HG03103 (cell line): ENCODE measurements at regions not wholly inside any gene's neighbourhood (a gene's known extent, or its start where the extent isn't known, plus 50 kb on each side); places are given as distances from the start of the nearest gene placed in this dataset.

Experiments used
- ATAC-seq: cut with Tn5 transposase; IDR thresholded peaks from one replicate; pipeline ENCODE4 v1.9.1; 2021; ENCODE audit warnings: low read depth; ENCODE audit not compliant: unreplicated experiment

DNA sequence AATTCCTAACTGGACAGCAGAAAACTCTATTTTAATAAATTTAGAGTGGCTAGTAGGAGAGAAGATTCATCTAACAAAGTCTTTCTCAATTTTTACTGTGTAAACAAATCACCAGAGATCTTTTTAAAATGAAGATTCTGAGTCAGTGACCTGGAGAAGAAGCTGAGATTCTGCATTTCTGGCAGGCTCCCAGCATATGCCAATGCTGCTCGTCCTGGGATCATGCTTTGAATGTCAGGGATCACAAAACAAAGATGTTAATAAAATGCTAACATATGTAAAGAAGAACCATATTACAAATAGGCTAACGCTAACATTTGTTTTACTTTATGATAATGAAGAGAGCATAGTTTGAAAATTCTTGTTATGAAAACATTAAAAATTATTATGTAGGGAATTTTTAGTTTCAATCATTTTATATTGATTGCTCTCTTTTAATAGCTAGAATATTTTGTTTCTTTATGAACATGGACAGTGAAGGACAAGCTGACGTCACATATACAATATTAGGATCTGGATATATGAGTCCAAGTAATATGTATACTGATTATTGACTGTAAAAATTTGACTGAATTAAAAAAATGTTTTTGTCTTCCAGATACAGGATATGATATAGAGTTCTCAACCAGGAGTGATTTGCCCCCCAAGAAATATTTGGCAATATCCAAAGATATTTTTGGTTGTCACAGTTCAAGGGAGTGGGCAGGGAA is 160.8 kb upstream of the GPR149 start:
- ATAC-seq = no peak

- no peak for ATAC-seq
Measured at GRCh38 chr3:154588831-154589230, 158.8 kb upstream of the GPR149 start.

GRCh38 chr3:154584974-154585373 is 155.0 kb upstream of the GPR149 start:
- no peak for ATAC-seq

- no peak for ATAC-seq
Measured at GRCh38 chr3:154584041-154584440, 154.1 kb upstream of the GPR149 start.

GRCh38 chr3:154583086-154583634 is 153.2 kb upstream of the GPR149 start:
- no peak for ATAC-seq

DNA sequence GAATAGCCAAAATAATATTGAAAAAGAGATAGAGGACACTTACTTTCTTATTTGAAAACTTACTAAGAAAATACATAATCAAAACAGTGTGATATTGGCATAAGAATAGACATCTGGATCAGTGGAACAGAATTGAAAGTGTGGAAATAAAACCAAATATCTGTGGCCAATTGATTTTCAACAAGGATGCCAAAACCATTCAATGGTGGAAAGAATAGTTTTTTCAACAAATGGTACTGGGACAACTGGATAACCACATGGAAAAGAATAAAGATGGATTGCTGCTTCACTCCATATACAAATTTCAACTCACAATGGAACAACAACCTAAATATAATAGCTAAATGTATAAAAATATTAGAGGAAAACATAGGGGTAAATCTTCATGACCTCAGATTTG is 152.5 kb upstream of the GPR149 start:
- no peak for ATAC-seq

- no peak for ATAC-seq
Measured at GRCh38 chr3:154571553-154572226, 141.7 kb upstream of the GPR149 start.

GRCh38 chr3:154568064-154568463 is 138.1 kb upstream of the GPR149 start:
- no peak for ATAC-seq

GRCh38 chr3:154559623-154560022 is 129.6 kb upstream of the GPR149 start:
- no peak for ATAC-seq

- no peak for ATAC-seq
Measured at GRCh38 chr3:154552338-154552737, 122.3 kb upstream of the GPR149 start.

DNA sequence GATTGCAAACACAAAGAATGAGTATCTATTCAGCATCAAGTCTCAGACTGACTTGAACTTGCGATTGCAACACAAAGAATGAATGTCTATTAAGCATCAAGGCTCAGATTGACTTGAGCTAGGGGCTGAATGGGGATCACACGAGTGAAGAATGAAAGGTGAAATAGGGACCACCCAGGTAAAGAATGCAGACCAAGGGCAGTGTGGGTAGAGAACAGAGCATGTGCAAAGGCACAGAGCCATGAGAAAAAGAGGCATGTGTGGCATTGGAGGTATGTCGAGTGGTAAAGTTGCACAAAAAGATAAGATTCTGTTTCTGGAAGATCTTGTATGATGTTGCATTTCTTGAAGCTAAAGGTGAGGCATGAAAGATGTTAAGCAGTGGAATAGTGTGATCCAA is 119.4 kb upstream of the GPR149 start:
- ATAC-seq = no peak

DNA sequence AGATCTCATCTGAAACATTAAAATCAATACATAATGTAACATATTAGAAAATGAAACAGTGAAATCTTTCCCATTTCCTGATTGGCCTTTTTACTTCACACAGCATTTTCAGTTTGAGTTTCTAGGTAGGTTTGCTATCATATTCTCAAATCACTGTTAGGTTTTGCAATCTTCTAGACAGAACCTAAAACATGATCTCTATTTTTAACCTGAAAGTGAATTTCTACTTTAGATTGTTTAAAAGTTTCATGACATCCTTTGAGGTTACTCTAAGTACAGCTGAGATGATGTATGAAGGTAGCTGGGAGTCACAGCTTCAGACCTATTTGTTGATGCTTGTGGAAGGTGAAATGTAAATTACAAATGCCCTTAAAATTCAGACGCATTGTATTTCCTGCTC is 118.4 kb upstream of the GPR149 start:
- ATAC-seq = no peak

- no peak for ATAC-seq
Measured at GRCh38 chr3:154542837-154543236, 112.8 kb upstream of the GPR149 start.

- ATAC-seq = no peak
Measured at GRCh38 chr3:154540950-154541604, 111.1 kb upstream of the GPR149 start.

- ATAC-seq = no peak
Measured at GRCh38 chr3:154538566-154539360, 108.8 kb upstream of the GPR149 start.

- ATAC-seq = no peak
Measured at GRCh38 chr3:154536751-154537150, 106.8 kb upstream of the GPR149 start.

- no peak for ATAC-seq
Measured at GRCh38 chr3:154522036-154522602, 92.1 kb upstream of the GPR149 start.

GRCh38 chr3:154517404-154517803 is 87.4 kb upstream of the GPR149 start:
- ATAC-seq = no peak

DNA sequence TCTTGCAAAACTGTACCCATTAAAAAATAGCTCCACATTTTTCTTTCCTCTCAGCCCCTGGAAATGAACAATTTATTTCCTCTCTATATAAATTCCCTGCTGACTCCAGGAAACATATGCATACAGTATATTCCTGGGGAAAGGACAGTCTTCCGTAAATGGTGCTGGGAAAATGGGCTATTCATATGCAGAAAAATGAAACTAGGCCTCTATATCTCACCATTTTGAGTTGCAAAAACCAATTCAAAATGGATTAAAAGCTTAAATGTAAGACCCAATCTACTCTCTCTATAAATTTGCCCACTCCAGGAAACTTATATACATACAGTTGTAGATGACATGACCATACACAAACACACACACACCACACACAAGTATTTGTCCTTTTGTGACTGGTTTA is 85.9 kb upstream of the GPR149 start:
- ATAC-seq = no peak

- ATAC-seq = no peak
Measured at GRCh38 chr3:154510780-154511179, 80.8 kb upstream of the GPR149 start.
